Right renal pelvis (tissue), 4 donors: ENCODE measurements at regions not wholly inside any gene's neighbourhood (a gene's known extent, or its start where the extent isn't known, plus 50 kb on each side); places are given as distances from the start of the nearest gene placed in this dataset.
"Not testable (repeated sequence)": the region's sequence is repeated elsewhere in the genome, so short reads cannot be mapped to it uniquely, and the experiment has no call there.

ENCODE experiments used
- DNase-seq, 4 donors: peaks; one replicate each; pipeline ENCODE4 v3.0.0-alpha.2; 2013; ENCODE audit warnings: low read depth in 4 of 4, low spot score in 3 of 4, missing footprints in 1 of 4

- DNase-seq = no peak
Observed at GRCh38 chr18:64765908-64766307, 617.0 kb upstream of the LINC00305 start.

DNA sequence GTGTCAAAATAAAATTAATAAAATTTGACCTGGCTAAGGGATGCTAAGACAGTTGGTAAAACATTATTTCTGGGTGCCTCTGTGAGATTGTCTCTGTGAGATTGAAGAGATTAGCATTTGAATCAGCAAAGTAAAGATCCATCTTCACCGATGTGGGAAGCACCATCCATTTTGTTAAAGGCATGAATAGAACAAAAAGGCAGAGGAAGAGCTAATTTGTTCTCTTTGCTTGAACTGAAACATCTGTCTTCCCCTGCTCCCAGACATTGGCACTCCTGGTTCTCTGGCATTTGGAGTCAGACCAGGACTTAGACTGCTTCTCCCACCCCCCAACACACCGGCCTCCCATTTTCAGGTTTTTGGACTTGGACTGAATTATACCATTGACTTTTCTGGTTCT is 603.8 kb upstream of the LINC00305 start:
- DNase-seq = no peak

GRCh38 chr18:64749884-64750283 is 601.0 kb upstream of the LINC00305 start:
- no peak for DNase-seq

DNA sequence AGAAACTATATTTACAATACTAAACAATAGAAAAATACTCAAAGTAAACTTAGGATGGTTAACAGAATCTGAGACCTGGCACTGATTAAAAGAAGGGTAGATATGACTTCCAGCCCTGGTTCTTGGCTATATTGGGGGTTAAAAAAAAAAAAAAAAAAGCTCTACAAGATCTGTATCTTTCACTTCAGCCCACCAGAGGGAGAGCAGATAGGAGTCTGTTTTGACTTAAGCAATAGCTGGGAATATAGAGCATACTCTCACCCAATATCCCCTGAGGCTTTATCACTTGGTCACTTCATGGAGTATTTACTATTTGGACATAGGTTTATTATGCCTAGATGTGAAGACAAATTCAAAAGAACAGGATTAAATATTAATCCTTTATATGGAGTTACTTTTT is 598.9 kb upstream of the LINC00305 start:
- no peak for DNase-seq

DNA sequence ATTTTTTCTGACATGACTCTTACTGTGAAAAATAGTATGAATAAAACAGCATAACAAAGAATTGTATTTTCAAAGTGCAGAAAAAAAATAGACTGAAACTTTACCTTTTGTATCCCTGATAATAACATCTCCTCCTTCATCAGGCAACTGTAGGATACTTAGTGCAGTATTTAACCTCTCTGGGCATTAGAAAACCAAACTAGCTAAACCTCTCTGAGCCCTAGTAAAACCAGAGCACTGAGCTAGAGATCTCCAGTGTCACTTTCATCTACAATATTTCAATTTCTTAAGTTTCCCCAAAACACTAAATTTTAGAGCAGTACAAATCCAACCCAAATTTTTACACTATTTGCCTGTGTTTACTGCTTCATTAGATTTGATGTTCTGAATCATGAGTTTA is 594.0 kb upstream of the LINC00305 start:
- no peak for DNase-seq

GRCh38 chr18:64734063-64734462 is 585.2 kb upstream of the LINC00305 start:
- no peak for DNase-seq

DNA sequence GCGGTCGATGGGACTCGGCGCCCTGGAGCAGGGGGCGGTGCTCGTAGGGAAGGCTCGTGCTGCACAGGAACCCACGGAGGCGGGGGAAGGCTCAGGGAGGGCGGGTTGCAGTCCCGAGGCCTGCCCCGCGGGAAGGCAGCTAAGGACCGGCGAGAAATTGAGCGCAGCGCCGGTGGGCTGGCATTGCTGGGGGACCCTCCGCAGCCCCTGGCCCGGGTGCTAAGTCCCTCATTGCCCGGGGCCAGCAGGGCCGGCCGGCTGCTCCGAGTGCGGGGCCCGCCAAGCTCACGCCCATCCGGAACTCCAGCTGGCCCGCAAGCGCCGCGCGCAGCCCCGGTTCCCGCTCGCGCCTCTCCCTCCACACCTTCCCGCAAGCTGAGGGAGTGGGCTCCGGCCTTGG is 576.8 kb upstream of the LINC00305 start:
- not testable (repeated sequence) for DNase-seq

GRCh38 chr18:64720781-64721464 is 572.0 kb upstream of the LINC00305 start:
- DNase-seq = no peak

DNA sequence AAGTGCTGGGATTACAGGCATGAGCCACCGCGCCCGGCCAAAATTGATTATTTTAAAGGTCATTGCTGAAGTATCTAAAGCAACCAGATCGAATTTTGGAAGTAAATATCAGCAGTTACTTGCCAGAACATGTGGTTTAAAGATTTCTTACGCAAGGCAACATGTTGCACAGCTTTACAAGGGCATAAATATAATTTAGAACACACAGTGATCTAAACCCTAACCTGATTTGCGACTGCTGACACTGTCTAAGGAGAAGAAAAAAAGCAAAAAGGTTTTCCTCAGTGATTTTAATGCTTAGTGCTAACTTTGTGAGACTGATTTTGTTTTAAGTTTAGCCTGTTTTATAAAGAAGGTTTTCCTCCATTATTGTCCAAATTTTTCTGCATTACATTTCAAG is 569.9 kb upstream of the LINC00305 start:
- peak in 1 of 4 donors; percentile 13 for DNase-seq

GRCh38 chr18:64717026-64717425 is 568.1 kb upstream of the LINC00305 start:
- no peak for DNase-seq

GRCh38 chr18:64714086-64714485 is 565.2 kb upstream of the LINC00305 start:
- no peak for DNase-seq

DNA sequence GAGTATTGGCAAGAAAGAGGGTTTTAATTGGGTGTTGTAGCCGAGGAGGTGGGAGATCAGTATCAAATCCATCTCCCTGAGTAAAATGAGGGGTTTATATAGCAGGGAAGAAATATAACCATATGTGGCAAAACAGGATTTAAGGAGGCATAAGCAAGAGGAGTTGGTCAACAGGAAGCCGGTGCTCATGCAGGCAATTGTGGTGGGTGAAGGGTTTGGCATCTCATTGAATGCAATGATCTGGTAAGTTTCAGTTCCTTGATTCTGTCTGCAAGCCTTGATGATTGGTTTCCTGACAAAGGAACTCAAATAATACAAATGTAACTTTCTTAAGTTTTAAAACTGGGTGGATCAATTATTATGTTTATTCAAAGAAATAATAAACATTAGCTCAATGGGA is 564.4 kb upstream of the LINC00305 start:
- DNase-seq = no peak

DNA sequence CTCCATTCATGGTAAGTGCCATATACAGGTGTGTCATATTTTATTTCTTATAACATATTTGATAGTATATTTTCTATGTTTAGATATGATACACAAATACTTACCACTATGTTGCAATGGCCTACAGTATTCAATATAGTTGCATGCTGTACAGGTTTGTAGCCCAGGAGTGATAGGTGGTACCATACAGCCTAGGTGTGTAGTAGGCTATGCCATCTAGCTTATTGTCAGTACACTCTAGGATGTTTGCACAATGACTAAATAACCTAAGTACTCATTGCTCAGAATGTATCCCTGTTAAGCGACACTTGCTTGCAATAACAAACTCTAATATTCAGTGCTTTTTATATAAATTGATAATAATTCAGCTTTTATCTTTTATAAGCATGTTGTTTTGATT is 563.1 kb upstream of the LINC00305 start:
- DNase-seq = no peak

DNA sequence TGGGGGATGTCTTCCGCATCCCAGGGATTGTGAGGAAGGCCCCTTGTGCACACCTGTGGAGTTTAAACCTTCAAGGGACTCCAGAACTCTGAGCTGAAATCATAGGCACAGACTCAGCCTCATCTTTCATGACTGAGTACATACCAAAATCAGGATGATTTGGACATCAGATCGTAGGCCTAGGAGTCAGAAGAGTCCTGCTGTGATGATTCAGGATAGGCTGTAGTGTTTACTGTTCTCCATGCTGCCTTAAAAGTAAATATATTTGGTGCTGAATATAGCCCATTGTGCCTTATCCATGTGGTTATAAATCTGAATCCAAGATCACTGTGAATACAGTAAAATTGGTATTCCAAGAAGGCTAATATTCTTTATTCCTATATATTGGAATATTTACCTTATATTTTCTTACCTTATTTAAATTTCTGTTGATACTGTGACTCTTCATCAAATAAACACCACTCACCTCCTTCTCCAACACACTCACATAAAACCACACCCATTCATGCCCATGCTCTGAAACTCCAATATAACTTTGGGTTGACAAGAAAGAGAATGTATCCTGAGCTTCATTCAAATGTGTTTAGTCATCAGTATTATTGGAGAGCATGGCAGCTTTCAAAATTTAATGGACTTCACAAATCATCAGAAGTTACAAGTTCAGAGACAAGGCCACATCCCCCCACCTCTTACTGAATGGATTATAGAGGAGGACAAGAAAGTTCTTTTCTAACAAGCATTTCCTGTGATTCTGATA is 561.4 kb upstream of the LINC00305 start:
- DNase-seq = no peak

GRCh38 chr18:64707052-64707451 is 558.2 kb upstream of the LINC00305 start:
- DNase-seq = no peak

GRCh38 chr18:64699081-64699480 is 550.2 kb upstream of the LINC00305 start:
- DNase-seq = no peak

DNA sequence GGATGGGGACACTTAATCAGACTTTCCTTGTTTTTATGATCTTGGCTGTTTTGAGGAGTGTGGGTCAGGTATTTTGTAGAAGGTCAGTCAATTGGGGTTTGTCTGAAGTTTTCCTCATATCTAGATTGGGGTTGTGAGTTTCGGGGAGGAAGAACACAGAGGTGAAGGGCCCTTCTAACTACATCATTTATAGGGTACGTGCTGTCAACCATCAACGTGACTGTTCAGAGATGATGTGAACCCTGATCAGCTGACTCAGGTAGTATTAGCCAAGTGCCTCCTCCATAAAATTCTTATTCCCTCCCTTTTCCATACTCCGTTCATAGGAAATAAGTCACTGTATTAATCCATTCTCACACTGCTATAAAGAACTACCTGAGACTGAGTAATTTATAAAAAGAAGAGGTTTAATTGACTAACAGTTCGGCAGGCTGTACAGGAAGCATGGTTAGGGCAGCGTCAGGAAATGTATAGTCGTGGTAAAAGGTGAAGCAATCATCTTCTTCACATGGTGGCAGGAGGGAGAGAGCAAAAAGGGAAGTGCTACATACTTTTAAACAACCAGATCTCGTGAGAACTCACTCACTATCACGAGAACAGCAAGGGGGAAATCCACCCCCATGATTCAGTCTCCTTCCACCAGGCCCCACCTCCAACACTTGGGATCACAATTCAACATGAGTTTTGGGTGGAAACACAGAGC is 547.1 kb upstream of the LINC00305 start:
- no peak for DNase-seq

- no peak for DNase-seq
Observed at GRCh38 chr18:64693766-64694165, 544.9 kb upstream of the LINC00305 start.

GRCh38 chr18:64692826-64693225 is 543.9 kb upstream of the LINC00305 start:
- DNase-seq = no peak

DNA sequence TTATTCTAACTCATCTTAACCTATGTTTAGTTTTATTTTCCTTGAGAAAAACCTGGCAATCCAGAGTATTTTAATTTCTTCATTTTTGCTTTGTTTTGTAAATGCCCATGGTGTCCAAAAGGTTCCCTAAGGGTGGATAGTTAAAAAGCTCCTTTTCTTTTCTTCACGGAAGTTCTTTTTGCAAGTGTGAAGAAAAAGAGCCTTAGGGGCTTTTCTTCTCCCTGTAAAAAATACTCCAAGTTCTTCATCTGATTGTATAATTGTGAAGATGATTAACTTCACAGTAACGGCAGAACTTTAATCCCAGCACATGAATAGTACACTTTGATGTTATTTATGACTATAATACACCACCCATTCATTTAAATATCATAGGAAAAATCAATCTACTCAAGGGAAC is 530.2 kb upstream of the LINC00305 start:
- DNase-seq = no peak

DNA sequence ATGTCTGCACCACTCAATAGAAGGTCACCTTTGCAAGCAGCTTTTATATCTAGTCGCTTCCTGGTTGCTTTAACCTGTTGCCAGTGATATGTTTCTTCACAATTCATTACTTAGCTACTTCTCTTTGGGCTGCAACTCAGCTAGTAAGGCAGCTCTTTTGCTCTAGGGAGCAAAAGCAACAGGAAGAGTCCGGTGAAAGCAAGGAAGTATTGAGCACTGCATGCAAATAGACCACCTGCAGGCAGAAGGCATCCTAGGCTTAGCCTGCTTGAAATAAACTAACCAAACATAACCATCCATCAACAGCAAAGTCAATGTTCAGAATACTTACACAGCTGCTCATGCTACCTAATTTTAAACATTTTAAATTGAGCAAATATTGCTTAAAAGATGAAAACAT is 529.2 kb upstream of the LINC00305 start:
- no peak for DNase-seq

DNA sequence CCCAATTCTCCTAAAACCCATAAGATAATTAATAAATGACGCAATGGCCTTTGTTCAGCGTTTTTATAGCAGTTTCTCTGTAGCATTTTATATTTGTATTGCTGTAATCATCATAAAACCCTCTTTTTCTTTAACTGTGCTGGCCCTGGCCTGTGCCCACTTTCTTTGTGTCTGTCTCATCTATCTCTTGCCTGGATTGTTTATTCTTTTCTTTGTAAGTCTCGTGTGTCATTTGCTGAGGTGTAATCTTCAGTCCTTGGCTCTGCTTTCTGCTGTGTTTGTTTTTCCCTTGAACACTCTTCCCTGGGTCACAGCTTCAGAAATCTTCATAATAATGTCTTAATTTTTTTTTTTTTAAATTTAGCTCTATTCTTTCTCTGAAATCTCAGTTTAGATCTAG is 525.8 kb upstream of the LINC00305 start:
- DNase-seq = no peak
